ENCODE measurements at regions not wholly inside any gene's neighbourhood (a gene's known extent, or its start where the extent isn't known, plus 50 kb on each side); places are given as distances from the start of the nearest gene placed in this dataset.
A peak's percentile ranks its signal among the peaks of the same experiment; 100 is the strongest.

DNA sequence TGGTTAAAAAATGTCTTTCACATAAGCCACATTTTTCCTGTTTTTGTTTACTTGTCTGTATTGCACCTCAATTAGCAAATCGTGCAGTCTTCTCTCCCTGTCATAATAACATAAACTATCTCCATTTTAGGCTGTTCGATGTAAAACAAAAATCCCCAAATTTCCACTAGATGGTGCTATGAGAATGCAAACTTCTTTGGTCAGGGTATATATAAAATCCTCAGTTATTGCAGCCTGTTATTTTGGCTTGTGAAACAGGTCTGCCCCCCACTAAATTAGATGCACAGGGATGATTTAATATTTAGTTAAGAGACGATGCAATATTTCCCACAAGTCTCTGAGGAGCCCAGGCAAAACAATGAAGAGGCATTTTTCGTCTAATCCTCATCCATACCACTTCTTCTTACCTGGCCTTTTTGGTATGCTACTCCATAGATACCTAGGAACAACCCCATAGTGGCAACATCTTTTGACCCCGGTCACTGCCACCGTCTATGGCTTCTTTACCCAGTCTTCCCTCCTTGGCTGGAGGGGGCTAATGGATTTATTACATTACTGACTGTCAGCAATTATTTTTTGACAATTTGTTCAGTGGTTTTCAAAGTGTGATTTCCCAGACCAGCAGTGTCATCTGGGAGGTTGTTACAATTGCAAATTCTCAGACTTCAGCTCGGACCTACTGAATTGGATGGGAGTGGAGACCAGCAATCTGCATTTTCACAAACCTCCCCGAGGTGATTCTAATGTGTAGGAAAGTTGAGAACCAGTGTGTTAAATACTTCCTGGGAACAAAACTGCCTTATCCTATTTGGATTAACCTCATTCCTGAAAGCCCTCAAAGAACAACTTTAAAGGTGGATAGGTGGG, 117.4 kb upstream of the CWC22 start:
- peak overlapping the region; percentile 89 for H3K27ac ChIP-seq
- TF ChIP-seq, protein P1, sequence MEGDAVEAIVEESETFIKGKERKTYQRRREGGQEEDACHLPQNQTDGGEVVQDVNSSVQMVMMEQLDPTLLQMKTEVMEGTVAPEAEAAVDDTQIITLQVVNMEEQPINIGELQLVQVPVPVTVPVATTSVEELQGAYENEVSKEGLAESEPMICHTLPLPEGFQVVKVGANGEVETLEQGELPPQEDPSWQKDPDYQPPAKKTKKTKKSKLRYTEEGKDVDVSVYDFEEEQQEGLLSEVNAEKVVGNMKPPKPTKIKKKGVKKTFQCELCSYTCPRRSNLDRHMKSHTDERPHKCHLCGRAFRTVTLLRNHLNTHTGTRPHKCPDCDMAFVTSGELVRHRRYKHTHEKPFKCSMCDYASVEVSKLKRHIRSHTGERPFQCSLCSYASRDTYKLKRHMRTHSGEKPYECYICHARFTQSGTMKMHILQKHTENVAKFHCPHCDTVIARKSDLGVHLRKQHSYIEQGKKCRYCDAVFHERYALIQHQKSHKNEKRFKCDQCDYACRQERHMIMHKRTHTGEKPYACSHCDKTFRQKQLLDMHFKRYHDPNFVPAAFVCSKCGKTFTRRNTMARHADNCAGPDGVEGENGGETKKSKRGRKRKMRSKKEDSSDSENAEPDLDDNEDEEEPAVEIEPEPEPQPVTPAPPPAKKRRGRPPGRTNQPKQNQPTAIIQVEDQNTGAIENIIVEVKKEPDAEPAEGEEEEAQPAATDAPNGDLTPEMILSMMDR (IDR thresholded peaks at IDR 0.05): peak; percentile 76
- TF ChIP-seq ZFX (IDR thresholded peaks at IDR 0.05; ENCODE audit: borderline replicate concordance): no peak

DNA sequence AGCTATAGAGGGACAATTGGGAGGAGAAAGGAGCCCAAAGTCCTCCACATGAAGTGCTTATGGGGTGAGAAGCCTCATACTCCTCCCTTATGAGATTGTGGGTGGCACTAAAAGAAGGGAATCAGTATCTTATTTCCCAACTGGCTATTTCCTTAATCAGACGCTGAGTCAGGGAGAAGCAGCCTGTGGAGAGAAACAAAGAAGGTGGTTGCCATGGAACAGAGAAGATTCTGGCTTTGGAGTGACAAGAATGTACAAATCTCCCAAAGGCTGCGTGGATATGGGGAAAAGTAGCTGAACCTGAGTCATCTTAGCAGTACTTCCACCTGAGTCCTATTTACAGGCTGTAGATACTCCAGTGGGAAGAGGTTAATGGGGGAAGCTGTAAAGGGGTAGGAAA, 115.8 kb upstream of the CWC22 start:
- TF ChIP-seq ZFX (IDR thresholded peaks at IDR 0.05; ENCODE audit: borderline replicate concordance): no peak
- TF ChIP-seq, protein P1 (IDR thresholded peaks at IDR 0.05): no peak
- H3K27ac ChIP-seq: no peak overlapping the region

DNA sequence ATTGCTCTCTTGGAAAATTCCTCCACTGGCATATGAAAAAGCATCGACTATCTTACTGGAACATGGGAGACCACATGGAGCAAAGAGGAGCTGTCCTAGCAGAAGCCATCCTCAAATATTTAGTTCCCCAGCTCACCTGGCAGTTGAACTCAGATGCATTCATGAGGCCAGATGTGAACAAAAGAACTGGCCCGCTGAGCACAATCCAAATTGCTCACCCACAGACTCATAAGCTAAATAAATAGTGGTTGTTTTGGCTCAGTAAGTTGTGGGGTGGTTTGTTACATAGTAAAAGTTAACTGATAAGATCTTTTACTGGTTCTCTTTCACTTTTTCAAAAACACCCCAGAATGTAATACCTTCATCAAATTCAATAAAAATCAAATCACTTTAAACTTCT, 108.6 kb upstream of the CWC22 start:
- no peak overlapping the region for H3K27ac ChIP-seq
- TF ChIP-seq ZFX (IDR thresholded peaks at IDR 0.05; ENCODE audit: borderline replicate concordance): no peak
- TF ChIP-seq, protein P1 (IDR thresholded peaks at IDR 0.05): no peak

DNA sequence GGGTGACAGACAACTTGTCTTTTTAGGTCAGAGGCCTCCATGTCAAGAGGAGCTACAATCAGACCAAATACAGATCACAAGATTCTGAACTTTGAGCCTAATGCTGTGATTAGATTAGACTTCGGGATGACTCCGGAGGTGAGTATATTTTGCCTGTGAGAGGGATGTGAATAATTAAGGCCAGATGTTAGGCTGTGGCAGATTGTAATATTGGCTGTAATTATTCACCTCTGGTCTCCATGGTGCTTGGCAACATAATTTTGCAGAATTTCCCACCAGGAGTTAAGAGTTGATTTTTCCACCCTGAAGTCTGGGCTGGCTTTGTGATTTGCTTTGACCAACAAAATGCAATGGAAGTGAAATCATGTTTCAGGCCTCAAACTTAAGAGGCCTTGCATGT, 108.2 kb upstream of the CWC22 start:
- no peak overlapping the region for H3K27ac ChIP-seq
- no peak for TF ChIP-seq ZFX (IDR thresholded peaks at IDR 0.05; ENCODE audit: borderline replicate concordance)
- TF ChIP-seq, protein P1 (IDR thresholded peaks at IDR 0.05): no peak

DNA sequence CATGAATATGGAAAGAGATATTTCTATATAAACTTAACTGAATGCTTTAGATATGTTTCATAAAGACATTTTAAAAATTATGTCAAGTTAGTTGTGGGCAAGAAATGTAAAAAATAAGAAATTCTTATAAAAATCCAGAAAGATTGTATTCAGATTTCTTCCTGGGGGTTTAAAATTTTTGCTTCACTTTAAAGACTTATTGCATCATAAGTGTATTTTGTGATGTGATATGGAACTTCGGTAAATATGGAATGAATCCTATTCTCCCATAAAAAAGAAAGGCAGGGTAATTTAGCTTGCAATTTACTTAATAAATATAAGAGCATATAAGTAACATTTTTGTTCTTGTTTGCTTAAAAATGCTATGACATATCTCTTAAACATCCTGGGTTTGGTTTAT, 104.8 kb upstream of the CWC22 start:
- no peak overlapping the region for H3K27ac ChIP-seq
- no peak for TF ChIP-seq ZFX (IDR thresholded peaks at IDR 0.05; ENCODE audit: borderline replicate concordance)
- TF ChIP-seq, protein P1 (IDR thresholded peaks at IDR 0.05): no peak

DNA sequence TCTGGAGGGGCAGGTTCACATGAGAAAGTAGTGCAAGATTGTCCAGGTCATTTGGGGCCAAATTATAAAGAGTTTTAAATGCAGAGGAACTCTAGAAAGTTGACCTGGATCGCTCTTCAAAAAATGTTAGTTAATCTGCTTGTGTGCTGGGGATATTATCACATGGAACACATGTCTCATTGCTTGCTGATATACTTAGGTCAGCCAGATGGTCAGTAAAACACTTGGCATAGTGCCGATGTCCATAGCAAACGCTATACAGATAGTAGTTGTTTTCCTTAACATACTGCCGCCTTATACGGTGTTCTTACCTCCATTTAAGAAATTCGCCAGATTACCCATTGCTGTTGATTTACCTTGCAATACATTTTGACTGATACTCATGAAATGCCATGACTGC, 103.4 kb upstream of the CWC22 start:
- TF ChIP-seq, protein P1 (IDR thresholded peaks at IDR 0.05): no peak
- no peak overlapping the region for H3K27ac ChIP-seq

DNA sequence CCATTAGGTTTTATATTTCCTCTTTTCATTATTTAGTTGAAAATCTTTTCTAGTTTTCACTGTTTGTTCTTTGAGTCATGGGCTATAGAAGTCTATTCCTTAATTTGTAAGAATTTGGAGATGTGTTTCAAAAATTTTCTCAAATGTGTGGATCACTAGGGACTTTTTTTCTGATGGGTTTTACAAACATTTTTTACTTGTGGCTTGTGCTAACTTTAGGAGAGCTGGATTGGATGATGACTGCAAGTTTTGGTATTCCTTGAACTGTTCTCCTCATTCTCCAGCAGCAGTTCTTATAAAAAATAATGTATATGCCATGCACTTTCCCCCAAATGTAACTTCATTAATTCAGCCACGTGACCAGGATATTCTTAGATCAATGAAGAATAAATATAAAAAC, 94.7 kb upstream of the CWC22 start:
- no peak overlapping the region for H3K27ac ChIP-seq
- no peak for TF ChIP-seq ZFX (IDR thresholded peaks at IDR 0.05; ENCODE audit: borderline replicate concordance)
- TF ChIP-seq, protein P1 (IDR thresholded peaks at IDR 0.05): no peak

Measured in 22Rv1 (cell line).